Central memory CD8-positive, alpha-beta T cell (primary cell): ENCODE measurements at regions not wholly inside any gene's neighbourhood (a gene's known extent, or its start where the extent isn't known, plus 50 kb on each side); places are given as distances from the start of the nearest gene placed in this dataset.
"Not testable (repeated sequence)": the region's sequence is repeated elsewhere in the genome, so short reads cannot be mapped to it uniquely, and the experiment has no call there.

Source experiments
- ATAC-seq: fragments of 150-1000 bp; cut with Tn5 transposase; replicated peaks from 2 replicates; pipeline ENCODE4 v1.10.0; 2022; ENCODE audit warnings: mild to moderate bottlenecking, moderate FRiP score, moderate number of reproducible peaks; ENCODE audit not compliant: poor library complexity, severe bottlenecking; ENCODE audit errors: extremely low read depth
- DNase-seq, 2 donors: peaks; one replicate each; pipeline ENCODE4 v3.0.0; 2021; ENCODE audit warnings: low spot score in 2 of 2
- H3K27ac Mint-ChIP-seq: one replicate; pipeline ENCODE4 v1.8.0; 2022; ENCODE audit warnings: low read depth, mild to moderate bottlenecking, moderate library complexity, mixed read lengths
- H3K27me3 Mint-ChIP-seq: one replicate; pipeline ENCODE4 v1.8.0; 2022; ENCODE audit warnings: mixed read lengths
- H3K36me3 Mint-ChIP-seq: one replicate; pipeline ENCODE4 v1.8.0; 2022; ENCODE audit warnings: mild to moderate bottlenecking, moderate library complexity, mixed read lengths; ENCODE audit not compliant: insufficient read depth
- H3K4me1 Mint-ChIP-seq: one replicate; pipeline ENCODE4 v1.8.0; 2022; ENCODE audit warnings: mixed read lengths
- H3K4me3 Mint-ChIP-seq: one replicate; pipeline ENCODE4 v1.8.0; 2022; ENCODE audit warnings: mild to moderate bottlenecking, moderate library complexity, mixed read lengths
- H3K9me3 Mint-ChIP-seq: one replicate; pipeline ENCODE4 v1.8.0; 2022; ENCODE audit warnings: mixed read lengths

DNA sequence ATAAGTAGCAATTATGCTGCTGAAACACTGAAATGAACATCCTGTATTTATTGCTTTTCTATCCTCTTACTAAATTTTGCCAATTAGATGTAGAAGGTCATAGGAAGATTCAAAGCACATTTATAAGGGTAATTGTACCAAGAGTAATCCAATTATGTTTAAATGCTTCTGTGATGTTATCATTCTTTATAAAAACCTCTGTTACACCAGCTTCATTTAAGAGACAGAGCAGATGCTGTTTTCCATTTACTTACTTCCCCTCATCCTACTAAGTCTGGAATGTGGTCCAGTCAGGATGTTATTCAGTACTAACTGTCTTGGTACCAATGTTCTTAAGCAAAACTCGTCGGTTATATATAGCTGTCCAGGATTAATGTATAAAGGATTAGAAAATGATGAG lies 539.6 kb downstream of the PDHA2 start:
- Mint-ChIP-seq H3K27me3 (no peaks in the 10 kb centered on the region), H3K36me3 (no peaks in the 10 kb centered on the region)
- no peak for ATAC-seq

GRCh38 chr4:96380106-96380505 lies 540.2 kb downstream of the PDHA2 start:
- Mint-ChIP-seq H3K4me3 (no peak overlapping the region), H3K9me3 (no peaks in the 10 kb centered on the region), H3K4me1 (no peaks in the 10 kb centered on the region), H3K27ac (no peak overlapping the region), H3K27me3 (no peaks in the 10 kb centered on the region), H3K36me3 (no peaks in the 10 kb centered on the region)
- no peak for ATAC-seq
- DNase-seq = no peak

More for the DNA sequence above, 539.6 kb downstream of the PDHA2 start:
- no peak overlapping the region for H3K27ac Mint-ChIP-seq
- H3K4me1 Mint-ChIP-seq = no peaks in the 10 kb centered on the region
- DNase-seq = no peak
- no peaks in the 10 kb centered on the region for H3K9me3 Mint-ChIP-seq
- H3K4me3 Mint-ChIP-seq = no peak overlapping the region

DNA sequence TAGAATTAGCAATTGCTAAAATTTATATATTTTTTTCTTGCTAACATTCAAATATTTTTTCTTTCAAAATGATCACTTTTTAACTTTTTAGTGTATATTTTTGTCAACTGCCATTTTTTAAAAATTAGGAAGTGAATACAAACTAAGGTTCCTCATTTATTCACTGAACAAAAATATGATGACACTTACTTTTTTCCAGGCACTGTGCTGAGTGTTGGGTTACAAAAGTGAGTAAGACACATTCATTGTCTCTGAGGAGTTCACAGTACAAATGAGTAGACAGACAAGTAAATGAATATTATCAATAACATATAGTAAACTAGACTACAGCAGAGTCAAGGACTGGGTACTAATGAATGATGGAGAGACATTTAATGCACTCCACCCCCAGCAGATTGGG lies 543.5 kb downstream of the PDHA2 start:
- no peaks in the 10 kb centered on the region for H3K36me3 Mint-ChIP-seq

DNA sequence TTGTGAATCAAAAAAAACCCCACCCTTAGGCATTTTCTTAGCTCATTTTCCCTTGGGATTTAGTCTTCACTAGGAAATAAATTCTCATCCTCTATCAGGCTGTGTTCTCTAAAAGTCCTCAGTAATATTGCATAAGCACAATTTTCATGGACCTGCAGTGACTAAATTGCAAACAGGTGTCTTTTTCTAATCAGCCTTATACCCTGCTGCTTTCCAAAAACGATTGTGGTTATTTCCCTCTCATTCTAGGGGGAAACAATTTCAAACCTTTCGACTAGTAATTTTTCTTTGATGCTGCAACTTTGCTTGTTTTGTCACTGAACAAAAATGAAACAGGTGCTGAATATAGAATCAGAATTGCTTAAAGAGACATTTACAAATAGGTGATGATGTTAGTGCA lies 549.9 kb downstream of the PDHA2 start:
- peaks cover 9% of the 10 kb centered on the region for H3K9me3 Mint-ChIP-seq
- H3K36me3 Mint-ChIP-seq = no peaks in the 10 kb centered on the region
- no peak overlapping the region for H3K4me3 Mint-ChIP-seq
- H3K27me3 Mint-ChIP-seq = no peaks in the 10 kb centered on the region
- ATAC-seq (no peak), DNase-seq (no peak)
- H3K4me1 Mint-ChIP-seq = no peaks in the 10 kb centered on the region
- H3K27ac Mint-ChIP-seq = no peak overlapping the region

More for the DNA sequence above, 543.5 kb downstream of the PDHA2 start:
- DNase-seq = no peak
- Mint-ChIP-seq H3K27me3 (no peaks in the 10 kb centered on the region), H3K9me3 (no peaks in the 10 kb centered on the region), H3K27ac (no peak overlapping the region), H3K4me3 (no peak overlapping the region), H3K4me1 (no peaks in the 10 kb centered on the region)
- no peak for ATAC-seq

- Mint-ChIP-seq H3K27ac (no peak overlapping the region), H3K4me3 (no peak overlapping the region), H3K27me3 (no peaks in the 10 kb centered on the region), H3K36me3 (no peaks in the 10 kb centered on the region), H3K9me3 (peaks cover 9% of the 10 kb centered on the region), H3K4me1 (no peaks in the 10 kb centered on the region)
- ATAC-seq (no peak), DNase-seq (no peak)
Measured at GRCh38 chr4:96390404-96390803, 550.5 kb downstream of the PDHA2 start.

GRCh38 chr4:96395747-96396146 lies 555.9 kb downstream of the PDHA2 start:
- DNase-seq (no peak), ATAC-seq (no peak)
- Mint-ChIP-seq H3K27me3 (no peaks in the 10 kb centered on the region), H3K4me3 (no peak overlapping the region), H3K27ac (no peak overlapping the region), H3K4me1 (no peaks in the 10 kb centered on the region), H3K36me3 (no peaks in the 10 kb centered on the region), H3K9me3 (peaks cover 9% of the 10 kb centered on the region)

- no peak for DNase-seq
- no peaks in the 10 kb centered on the region for H3K27me3 Mint-ChIP-seq
Measured at GRCh38 chr4:96406742-96407141, 566.8 kb downstream of the PDHA2 start.

DNA sequence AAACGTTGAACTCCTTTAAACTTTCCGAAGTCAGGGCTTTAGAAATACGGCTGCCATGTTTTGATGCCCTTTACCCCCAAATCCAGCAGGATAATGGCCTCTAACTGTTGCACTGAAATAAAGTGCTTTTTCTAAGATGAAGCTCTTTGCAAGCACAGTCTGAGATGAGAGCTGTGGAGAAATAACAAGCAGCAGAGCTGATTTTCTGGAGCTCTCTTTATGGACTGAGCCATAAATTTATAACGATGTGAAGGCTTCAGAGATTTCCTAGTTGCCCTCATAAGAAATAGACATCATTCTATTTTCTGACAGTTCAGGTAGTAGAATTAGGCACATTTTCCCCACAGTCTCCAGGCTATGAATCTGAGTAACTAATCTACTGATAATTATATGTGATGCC lies 567.3 kb downstream of the PDHA2 start:
- DNase-seq (no peak), ATAC-seq (no peak)
- Mint-ChIP-seq H3K9me3 (peaks cover 24% of the 10 kb centered on the region), H3K36me3 (no peaks in the 10 kb centered on the region), H3K27ac (no peak overlapping the region), H3K27me3 (no peaks in the 10 kb centered on the region), H3K4me1 (no peaks in the 10 kb centered on the region), H3K4me3 (no peak overlapping the region)

More at GRCh38 chr4:96406742-96407141, 566.8 kb downstream of the PDHA2 start:
- H3K4me1 Mint-ChIP-seq = no peaks in the 10 kb centered on the region
- H3K9me3 Mint-ChIP-seq = peaks cover 24% of the 10 kb centered on the region
- H3K27ac Mint-ChIP-seq = no peak overlapping the region
- no peaks in the 10 kb centered on the region for H3K36me3 Mint-ChIP-seq
- no peak for ATAC-seq
- no peak overlapping the region for H3K4me3 Mint-ChIP-seq

GRCh38 chr4:96407738-96408463 lies 568.0 kb downstream of the PDHA2 start:
- Mint-ChIP-seq H3K9me3 (peaks cover 24% of the 10 kb centered on the region), H3K4me1 (no peaks in the 10 kb centered on the region), H3K4me3 (no peak overlapping the region), H3K27ac (no peak overlapping the region), H3K27me3 (no peaks in the 10 kb centered on the region), H3K36me3 (no peaks in the 10 kb centered on the region)
- no peak for DNase-seq
- ATAC-seq = no peak

- not testable (repeated sequence) for H3K36me3 Mint-ChIP-seq, ATAC-seq, H3K27me3 Mint-ChIP-seq, H3K4me1 Mint-ChIP-seq, H3K27ac Mint-ChIP-seq, H3K9me3 Mint-ChIP-seq, DNase-seq, H3K4me3 Mint-ChIP-seq
Measured at GRCh38 chr4:96414853-96415252, 575.0 kb downstream of the PDHA2 start.

- no peaks in the 10 kb centered on the region for H3K4me1 Mint-ChIP-seq
- no peaks in the 10 kb centered on the region for H3K36me3 Mint-ChIP-seq
- H3K9me3 Mint-ChIP-seq = peaks cover 32% of the 10 kb centered on the region
- ATAC-seq (no peak), DNase-seq (no peak)
- no peak overlapping the region for H3K4me3 Mint-ChIP-seq
- H3K27me3 Mint-ChIP-seq = no peaks in the 10 kb centered on the region
- no peak overlapping the region for H3K27ac Mint-ChIP-seq
Measured at GRCh38 chr4:96429657-96430056, 589.8 kb downstream of the PDHA2 start.

- Mint-ChIP-seq H3K9me3 (peaks cover 20% of the 10 kb centered on the region), H3K4me3 (no peak overlapping the region), H3K4me1 (no peaks in the 10 kb centered on the region), H3K36me3 (no peaks in the 10 kb centered on the region), H3K27me3 (no peaks in the 10 kb centered on the region), H3K27ac (no peak overlapping the region)
- DNase-seq = no peak
- no peak for ATAC-seq
Measured at GRCh38 chr4:96431094-96431493, 591.2 kb downstream of the PDHA2 start.

DNA sequence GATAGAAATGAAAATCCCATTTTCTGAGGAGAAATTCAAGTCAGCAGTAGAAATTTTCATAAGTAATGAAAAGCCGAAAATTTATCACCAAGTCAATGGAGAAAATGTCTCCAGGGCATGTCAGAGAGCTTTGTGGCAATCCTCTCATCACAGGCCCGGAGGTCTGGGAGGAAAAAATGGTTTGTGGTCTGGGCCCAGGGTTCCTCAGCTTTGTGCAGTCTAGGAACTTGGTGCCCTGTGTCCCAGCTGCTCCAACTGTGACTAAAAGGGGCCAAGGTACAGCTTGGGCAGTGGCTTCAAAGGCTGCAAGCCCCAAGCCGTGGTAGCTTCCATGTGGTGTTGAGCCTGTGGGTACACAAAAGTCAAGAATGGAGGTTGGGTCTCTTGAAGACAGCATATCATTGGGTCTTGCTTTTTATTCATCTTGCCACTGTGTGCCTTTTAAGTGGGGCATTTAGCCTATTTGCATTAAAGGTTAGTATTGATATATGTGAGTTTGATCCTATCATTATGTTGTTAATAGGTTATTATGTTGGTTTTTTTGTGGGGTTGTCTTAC lies 608.5 kb downstream of the PDHA2 start:
- H3K36me3 Mint-ChIP-seq = peaks cover 2% of the 10 kb centered on the region
- H3K27me3 Mint-ChIP-seq = no peaks in the 10 kb centered on the region
- no peak overlapping the region for H3K4me3 Mint-ChIP-seq
- no peaks in the 10 kb centered on the region for H3K4me1 Mint-ChIP-seq
- peaks cover 24% of the 10 kb centered on the region for H3K9me3 Mint-ChIP-seq
- no peak overlapping the region for H3K27ac Mint-ChIP-seq
- DNase-seq (no peak), ATAC-seq (no peak)
